ENCODE measurements at regions not wholly inside any gene's neighbourhood (a gene's known extent, or its start where the extent isn't known, plus 50 kb on each side); places are given as distances from the start of the nearest gene placed in this dataset.

GRCh38 chr18:53819671-53820070 is 404.8 kb downstream of the MBD2 start:
- H3K9me3 ChIP-seq, result no peaks in the 10 kb centered on the region
- ATAC-seq (ENCODE audit: low FRiP score in 2 of 2), result peak; percentile 43 to 87
- TF ChIP-seq CTCF (IDR thresholded peaks at IDR 0.05) (no peak), EP300 (IDR thresholded peaks at IDR 0.05) (no peak), POLR2AphosphoS5 (IDR thresholded peaks at IDR 0.05) (no peak), POLR2A (IDR thresholded peaks at IDR 0.05) (no peak)
- peak in 1 of 2 donors; percentile 76 for DNase-seq
- H3K4me3 ChIP-seq, result no peak overlapping the region
- WGBS, 2 donors, result 58 to 75% methylated on average over 1 of the region's 1 CpG
- peaks cover 0 to 13% (median 0%) of the 10 kb centered on the region in 4 donors for H3K4me1 ChIP-seq
- no peaks in the 10 kb centered on the region for H3K27me3 ChIP-seq
- H3K36me3 ChIP-seq, result no peaks in the 10 kb centered on the region
- H3K27ac ChIP-seq, result no peak overlapping the region

DNA sequence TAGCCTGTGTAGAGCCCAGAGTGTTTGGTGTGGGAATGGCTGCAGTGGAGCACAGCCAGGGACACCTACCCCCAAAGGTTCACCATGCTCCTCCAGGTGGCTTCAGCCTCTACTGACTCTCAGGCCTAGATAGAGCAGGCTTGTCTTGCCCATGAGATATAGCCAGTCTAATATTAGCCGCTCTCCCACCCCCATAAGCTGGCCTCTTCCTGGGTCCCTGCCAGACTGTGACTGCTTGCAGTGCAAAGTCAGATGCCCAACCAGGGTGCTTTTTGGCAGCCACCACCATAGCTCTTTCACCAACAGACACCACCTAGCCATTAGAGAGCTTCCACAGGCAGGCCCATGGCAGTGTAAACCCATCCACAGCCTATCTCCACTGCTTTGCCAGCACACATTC is 405.3 kb downstream of the MBD2 start:
- Histone ChIP-seq H3K36me3 (no peaks in the 10 kb centered on the region), H3K9me3 (no peaks in the 10 kb centered on the region), H3K27me3 (no peaks in the 10 kb centered on the region), H3K27ac (no peak overlapping the region), H3K4me1 (peaks cover 0 to 13% (median 0%) of the 10 kb centered on the region in 4 donors), H3K4me3 (no peak overlapping the region)
- DNase-seq, result no peak
- peak; percentile 26 to 31 for ATAC-seq (ENCODE audit: low FRiP score in 2 of 2)
- 100% methylated on average over 1 of the region's 1 CpG; no CpG with 5 or more reads in 1 of the 2 donors for WGBS, 2 donors
- no peak for TF ChIP-seq POLR2AphosphoS5 (IDR thresholded peaks at IDR 0.05)
- no peak for TF ChIP-seq POLR2A (IDR thresholded peaks at IDR 0.05)
- TF ChIP-seq EP300 (IDR thresholded peaks at IDR 0.05), result no peak
- no peak for TF ChIP-seq CTCF (IDR thresholded peaks at IDR 0.05)

GRCh38 chr18:53817976-53818950 is 406.2 kb downstream of the MBD2 start:
- no peak for TF ChIP-seq EP300 (IDR thresholded peaks at IDR 0.05)
- TF ChIP-seq CTCF (IDR thresholded peaks at IDR 0.05), result no peak
- no peak for TF ChIP-seq POLR2AphosphoS5 (IDR thresholded peaks at IDR 0.05)
- no peak for TF ChIP-seq POLR2A (IDR thresholded peaks at IDR 0.05)
- no peak for ATAC-seq (ENCODE audit: low FRiP score in 2 of 2)
- H3K27ac ChIP-seq, result no peak overlapping the region
- DNase-seq, result no peak
- H3K36me3 ChIP-seq, result no peaks in the 10 kb centered on the region
- 86 to 100% methylated on average over 1 of the region's 1 CpG for WGBS, 2 donors
- no peak overlapping the region for H3K4me3 ChIP-seq
- H3K4me1 ChIP-seq, result peaks cover 0 to 13% (median 0%) of the 10 kb centered on the region in 4 donors
- no peaks in the 10 kb centered on the region for H3K9me3 ChIP-seq
- no peaks in the 10 kb centered on the region for H3K27me3 ChIP-seq

DNA sequence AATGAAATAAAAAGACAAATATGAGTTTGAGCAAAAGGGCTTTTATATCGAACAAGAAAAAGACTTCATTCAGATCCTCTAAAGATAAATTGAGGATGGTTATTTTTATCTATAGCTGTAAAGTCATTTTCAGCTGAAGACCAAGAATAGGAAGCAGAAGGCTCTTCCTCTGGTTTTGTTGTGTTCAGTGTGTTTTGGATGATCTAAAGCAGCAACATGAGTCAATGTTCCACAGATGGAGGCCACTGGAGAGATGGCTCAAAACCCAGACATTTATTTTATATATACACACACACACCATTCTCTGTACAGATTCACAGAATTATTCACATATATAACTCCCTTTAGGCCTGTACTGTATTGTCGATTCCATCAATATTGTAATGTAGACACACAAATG is 424.3 kb downstream of the MBD2 start:
- TF ChIP-seq EP300 (IDR thresholded peaks at IDR 0.05), result no peak
- no peak for TF ChIP-seq CTCF (IDR thresholded peaks at IDR 0.05)
- no peak for TF ChIP-seq POLR2A (IDR thresholded peaks at IDR 0.05)
- no peak for TF ChIP-seq POLR2AphosphoS5 (IDR thresholded peaks at IDR 0.05)
- H3K9me3 ChIP-seq, result no peaks in the 10 kb centered on the region
- H3K36me3 ChIP-seq, result no peaks in the 10 kb centered on the region
- no peaks in the 10 kb centered on the region for H3K4me1 ChIP-seq
- WGBS, 2 donors, result 89 to 93% methylated on average over 2 of the region's 2 CpGs
- no peak overlapping the region for H3K4me3 ChIP-seq
- DNase-seq (no peak), ATAC-seq (ENCODE audit: low FRiP score in 2 of 2) (no peak)
- H3K27me3 ChIP-seq, result no peaks in the 10 kb centered on the region
- no peak overlapping the region for H3K27ac ChIP-seq
